OCI-LY7 (cell line): ENCODE measurements at regions not wholly inside any gene's neighbourhood (a gene's known extent, or its start where the extent isn't known, plus 50 kb on each side); places are given as distances from the start of the nearest gene placed in this dataset.

Experiments used
- BruUV-seq: library from RNA; stranded (reverse); fragments of 400-500 nt; replicated peaks from 2 replicates; lab custom pipeline; 2021; lab: Mats Ljungman, UMichigan
- CTCF ChIA-PET: fragments of 300-600 bp; sonication (Branson Sonifier 250); formaldehyde crosslinking; loops from one replicate; lab custom pipeline; 2022; ENCODE audit warnings: antibody characterized with exemption; ENCODE audit not compliant: unreplicated experiment; lab: Charles Lee
- POLR2A ChIA-PET: fragments of 300-600 bp; sonication (Branson Sonifier 250); formaldehyde crosslinking; loops from one replicate; lab custom pipeline; 2022; ENCODE audit warnings: antibody characterized with exemption; lab: Charles Lee
- DNase-seq: peaks from one replicate; pipeline ENCODE4 v3.0.0-alpha.2; 2015; ENCODE audit warnings: low spot score
- H2AFZ ChIP-seq: fragments of 200-600 bp; sonication (generic), shearing (Covaris generic); 2 replicates; pipeline ENCODE4 v1.6.1; 2014; ENCODE audit warnings: mild to moderate bottlenecking, antibody characterized with exemption, low read length, moderate library complexity
- H3K27ac ChIP-seq: fragments of 200-600 bp; sonication (generic); 2 replicates; pipeline ENCODE4 v1.5.1; 2014; ENCODE audit warnings: mixed run types, low read depth, mild to moderate bottlenecking, moderate library complexity, low read length, inconsistent platforms; ENCODE audit not compliant: poor library complexity, severe bottlenecking
- H3K36me3 ChIP-seq: fragments of 200-600 bp; sonication (generic); 2 replicates; pipeline ENCODE4 v1.6.1; 2014; ENCODE audit warnings: mild to moderate bottlenecking, antibody characterized with exemption, low read length, moderate library complexity, mixed read lengths; ENCODE audit not compliant: insufficient read depth
- H3K4me1 ChIP-seq: fragments of 200-600 bp; sonication (generic); 2 replicates; pipeline ENCODE4 v1.5.1; 2014; ENCODE audit warnings: mild to moderate bottlenecking, low read length; ENCODE audit not compliant: insufficient read depth, poor library complexity, severe bottlenecking
- H3K4me2 ChIP-seq: fragments of 200-600 bp; sonication (generic); 2 replicates; pipeline ENCODE4 v1.6.1; 2014; ENCODE audit warnings: mild to moderate bottlenecking, low read length
- H3K4me3 ChIP-seq: fragments of 200-600 bp; sonication (generic); 2 replicates; pipeline ENCODE4 v1.5.1; 2014; ENCODE audit warnings: mild to moderate bottlenecking, low read depth, low read length; ENCODE audit not compliant: poor library complexity, severe bottlenecking
- H3K79me2 ChIP-seq: fragments of 200-600 bp; sonication (generic); 2 replicates; pipeline ENCODE4 v1.6.1; 2016; ENCODE audit warnings: low read depth, mild to moderate bottlenecking, low read length, moderate library complexity, mixed read lengths; ENCODE audit not compliant: insufficient read depth
- H3K9me2 ChIP-seq: fragments of 200-600 bp; sonication (generic); 2 replicates; pipeline ENCODE4 v1.6.1; 2016; ENCODE audit warnings: mild to moderate bottlenecking, low read length, mixed read lengths; ENCODE audit not compliant: insufficient read depth
- H3K9me3 ChIP-seq: fragments of 200-600 bp; sonication (generic); 2 replicates; pipeline ENCODE4 v1.6.1; 2014; ENCODE audit warnings: mild to moderate bottlenecking, mixed run types, low read length, mixed read lengths
- H4K20me1 ChIP-seq: fragments of 200-600 bp; sonication (generic); 2 replicates; pipeline ENCODE4 v1.6.1; 2014; ENCODE audit warnings: mild to moderate bottlenecking, antibody characterized with exemption, low read length, moderate library complexity, mixed read lengths; ENCODE audit not compliant: insufficient read depth
- CTCF ChIP-seq: fragments of 200-600 bp; sonication (generic); conservative IDR thresholded peaks from 2 replicates; pipeline ENCODE4 v1.5.1; 2014; ENCODE audit warnings: mild to moderate bottlenecking, antibody characterized with exemption, low read length, moderate library complexity, mixed read lengths
- EZH2phosphoT487 ChIP-seq: fragments of 200-600 bp; sonication (generic); IDR thresholded peaks from 2 replicates; pipeline ENCODE4 v1.6.1; 2018; ENCODE audit warnings: low read depth, borderline replicate concordance, mild to moderate bottlenecking, mixed run types, antibody characterized with exemption, low read length, moderate library complexity, mixed read lengths
- intact Hi-C: fragments of 100-400 bp; cut with micrococcal nuclease; formaldehyde crosslinking; loops from one replicate; pipeline ENCODE4 v1.10.0; 2022; ENCODE audit not compliant: unreplicated experiment

- POLR2A ChIA-PET: no interaction called here
- H3K79me2 ChIP-seq: no peaks in the 10 kb centered on the region
- no TSS peak for BruUV-seq
- H3K4me1 ChIP-seq: no peaks in the 10 kb centered on the region
- no peaks in the 10 kb centered on the region for H3K9me2 ChIP-seq
- no peak overlapping the region for H3K4me3 ChIP-seq
- no peak overlapping the region for H2AFZ ChIP-seq
- no peaks in the 10 kb centered on the region for H3K9me3 ChIP-seq
- DNase-seq: no peak
- intact Hi-C loops: no loop called here
- H4K20me1 ChIP-seq: no peaks in the 10 kb centered on the region
- TF ChIP-seq CTCF (no peak), EZH2phosphoT487 (no peak)
- no peak overlapping the region for H3K27ac ChIP-seq
- CTCF ChIA-PET: no interaction called here
- no peaks in the 10 kb centered on the region for H3K36me3 ChIP-seq
- H3K4me2 ChIP-seq: no peak overlapping the region
Measured at GRCh38 chr20:6679086-6679485, 88.4 kb upstream of the BMP2 start.

GRCh38 chr20:6678101-6678500 lies 89.4 kb upstream of the BMP2 start:
- Histone ChIP-seq H3K27ac (no peak overlapping the region), H3K9me3 (no peaks in the 10 kb centered on the region), H3K36me3 (no peaks in the 10 kb centered on the region), H3K4me2 (no peak overlapping the region), H3K4me1 (no peaks in the 10 kb centered on the region), H3K9me2 (no peaks in the 10 kb centered on the region), H3K79me2 (no peaks in the 10 kb centered on the region), H3K4me3 (no peak overlapping the region), H2AFZ (no peak overlapping the region), H4K20me1 (no peaks in the 10 kb centered on the region)
- CTCF ChIA-PET: no interaction called here
- POLR2A ChIA-PET: interaction anchor here (0.6 to 1.4 kb wide), 5 partner anchors 8 to 1051 kb away, joined by 3 to 4 read pairs (median 4); no protein-coding TSS in a partner anchor
- TF ChIP-seq EZH2phosphoT487 (no peak), CTCF (no peak)
- intact Hi-C loops: no loop called here
- DNase-seq: no peak
- no TSS peak for BruUV-seq

DNA sequence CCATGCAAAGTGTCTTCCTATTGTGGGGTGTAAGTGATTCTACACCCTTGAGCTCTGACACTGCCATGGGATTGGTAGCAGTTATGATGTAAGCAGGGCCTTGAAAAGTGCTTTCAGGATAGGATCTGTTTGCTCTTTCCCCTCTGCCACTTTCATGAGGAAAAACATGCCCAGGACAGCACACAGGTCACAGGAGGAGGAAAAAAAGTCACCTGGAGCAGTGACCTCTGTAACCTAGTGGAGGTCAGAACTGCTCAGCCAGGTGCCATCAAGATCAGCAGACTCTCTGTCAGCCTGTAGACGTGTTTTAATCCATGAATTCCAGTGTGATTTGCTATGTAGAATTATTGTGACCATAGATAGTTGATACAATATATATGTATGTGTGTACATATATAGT lies 92.7 kb upstream of the BMP2 start:
- DNase-seq: no peak
- no peaks in the 10 kb centered on the region for H3K9me2 ChIP-seq
- no peak overlapping the region for H2AFZ ChIP-seq
- TF ChIP-seq EZH2phosphoT487 (no peak), CTCF (no peak)
- no peak overlapping the region for H3K4me2 ChIP-seq
- intact Hi-C loops: no loop called here
- H3K4me3 ChIP-seq: no peak overlapping the region
- BruUV-seq: no TSS peak
- H3K36me3 ChIP-seq: no peaks in the 10 kb centered on the region
- no peak overlapping the region for H3K27ac ChIP-seq
- H4K20me1 ChIP-seq: no peaks in the 10 kb centered on the region
- POLR2A ChIA-PET: no interaction called here
- CTCF ChIA-PET: no interaction called here
- H3K9me3 ChIP-seq: no peaks in the 10 kb centered on the region
- H3K4me1 ChIP-seq: no peaks in the 10 kb centered on the region
- H3K79me2 ChIP-seq: no peaks in the 10 kb centered on the region
